Activated naive CD4-positive, alpha-beta T cell treated with anti-CD3 and anti-CD28 coated beads for 36 hours (primary cell): ENCODE measurements at regions not wholly inside any gene's neighbourhood (a gene's known extent, or its start where the extent isn't known, plus 50 kb on each side); places are given as distances from the start of the nearest gene placed in this dataset.

Source experiments
- CTCF ChIA-PET: fragments of 350-600 bp; sonication (Branson Sonifier 250); formaldehyde crosslinking; loops from one replicate; lab custom pipeline; 2021; ENCODE audit warnings: antibody characterized with exemption; lab: Charles Lee
- DNase-seq: peaks from one replicate; pipeline ENCODE4 v3.0.0-alpha.2; 2020
- H3K27ac Mint-ChIP-seq: one replicate; pipeline ENCODE4 v1.8.0; 2021; ENCODE audit warnings: mild to moderate bottlenecking, mixed read lengths
- H3K27me3 Mint-ChIP-seq: one replicate; pipeline ENCODE4 v1.8.0; 2021; ENCODE audit warnings: low read depth, mixed read lengths
- H3K36me3 Mint-ChIP-seq: one replicate; pipeline ENCODE4 v1.8.0; 2021; ENCODE audit warnings: low read depth, mixed read lengths
- H3K4me1 Mint-ChIP-seq: one replicate; pipeline ENCODE4 v1.8.0; 2021; ENCODE audit warnings: low read depth, mixed read lengths
- H3K4me3 Mint-ChIP-seq: one replicate; pipeline ENCODE4 v1.8.0; 2021; ENCODE audit warnings: mild to moderate bottlenecking, moderate library complexity, mixed read lengths
- H3K9me3 Mint-ChIP-seq: one replicate; pipeline ENCODE4 v1.8.0; 2021; ENCODE audit warnings: mixed read lengths
- intact Hi-C: fragments of 100-400 bp; cut with micrococcal nuclease; formaldehyde crosslinking; loops from one replicate; pipeline ENCODE4 v1.15.1; 2023

DNA sequence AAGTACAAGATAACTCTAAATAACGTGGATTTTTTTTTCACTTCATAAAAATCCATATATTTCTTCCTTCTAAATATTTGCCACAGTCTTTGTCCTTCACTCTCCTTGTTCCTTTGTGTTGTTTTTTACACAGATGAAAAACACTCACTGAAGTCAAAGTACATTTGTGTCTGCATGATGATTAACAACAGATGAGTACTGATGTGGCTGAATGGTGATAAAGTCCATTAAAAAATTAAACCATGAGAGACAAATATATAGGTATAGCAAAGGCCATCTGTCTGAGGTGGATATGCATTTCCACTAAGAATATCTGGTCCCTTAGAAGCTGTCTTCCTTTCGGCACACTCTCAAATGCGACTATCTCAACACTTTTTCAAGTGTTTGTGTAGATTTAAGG, 317.5 kb upstream of the MCTP2 start:
- H3K4me3 Mint-ChIP-seq, result no peak overlapping the region
- no peaks in the 10 kb centered on the region for H3K36me3 Mint-ChIP-seq
- DNase-seq, result no peak
- CTCF ChIA-PET, result no interaction called here
- H3K27me3 Mint-ChIP-seq, result peaks cover 13% of the 10 kb centered on the region
- H3K27ac Mint-ChIP-seq, result no peak overlapping the region
- H3K9me3 Mint-ChIP-seq, result no peaks in the 10 kb centered on the region
- intact Hi-C loops, result no loop called here
- H3K4me1 Mint-ChIP-seq, result no peaks in the 10 kb centered on the region

GRCh38 chr15:93913310-93913709, 318.1 kb upstream of the MCTP2 start:
- Mint-ChIP-seq H3K9me3 (no peaks in the 10 kb centered on the region), H3K27me3 (peaks cover 10% of the 10 kb centered on the region), H3K36me3 (no peaks in the 10 kb centered on the region)

GRCh38 chr15:93900476-93901400, 330.6 kb upstream of the MCTP2 start:
- Mint-ChIP-seq H3K27me3 (no peaks in the 10 kb centered on the region), H3K4me3 (no peak overlapping the region), H3K9me3 (no peaks in the 10 kb centered on the region), H3K27ac (no peak overlapping the region), H3K4me1 (no peaks in the 10 kb centered on the region), H3K36me3 (no peaks in the 10 kb centered on the region)
- no peak for DNase-seq
- intact Hi-C loops, result no loop called here
- CTCF ChIA-PET, result interaction anchor here (0.6 kb wide), 1 partner anchor 78 kb away, joined by 6 read pairs; no protein-coding TSS in a partner anchor

More at GRCh38 chr15:93913310-93913709, 318.1 kb upstream of the MCTP2 start:
- no peak overlapping the region for H3K27ac Mint-ChIP-seq
- intact Hi-C loops, result no loop called here
- H3K4me1 Mint-ChIP-seq, result no peaks in the 10 kb centered on the region
- H3K4me3 Mint-ChIP-seq, result no peak overlapping the region
- DNase-seq, result no peak
- CTCF ChIA-PET, result no interaction called here

DNA sequence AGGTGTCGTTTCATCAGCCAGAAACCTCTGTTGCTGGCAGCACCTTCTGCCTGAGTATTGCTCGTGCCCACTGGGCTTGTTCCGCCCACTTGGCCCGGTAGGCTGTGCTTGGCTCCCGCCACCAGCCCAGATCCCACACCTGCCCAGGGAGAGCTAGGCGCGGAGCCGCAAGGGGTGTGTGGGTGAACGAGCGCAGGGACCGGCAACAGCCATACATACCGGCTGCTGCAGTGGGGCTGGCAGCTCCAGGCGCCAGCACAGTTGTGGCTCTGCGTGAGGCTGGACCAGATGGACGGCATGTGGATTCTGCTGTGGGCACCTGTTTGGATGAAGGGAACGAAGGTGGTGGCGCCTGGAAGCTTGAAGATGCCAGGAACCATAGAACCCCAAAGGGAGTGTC, 331.5 kb upstream of the MCTP2 start:
- Mint-ChIP-seq H3K4me3 (no peak overlapping the region), H3K4me1 (no peaks in the 10 kb centered on the region)

DNA sequence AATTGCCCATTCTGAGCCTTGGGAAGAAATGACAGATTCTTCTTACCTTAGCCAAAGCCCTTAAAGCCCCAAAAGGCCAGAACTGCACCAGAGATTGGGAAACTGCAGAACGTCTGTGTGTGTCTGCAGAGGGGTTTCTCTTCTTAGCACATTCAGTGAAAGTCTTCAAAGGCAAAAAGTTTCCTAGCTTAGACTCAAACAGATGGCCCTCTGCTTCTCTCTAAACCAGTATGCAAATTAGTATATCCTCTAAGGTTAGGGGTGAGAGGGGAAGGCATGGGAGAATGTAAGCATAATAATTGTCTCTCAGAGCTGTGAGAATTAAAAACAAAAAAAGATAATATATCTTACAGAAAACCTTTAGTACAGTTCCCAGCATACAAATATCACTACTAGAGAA, 334.0 kb upstream of the MCTP2 start:
- H3K27ac Mint-ChIP-seq, result no peak overlapping the region
- H3K27me3 Mint-ChIP-seq, result no peaks in the 10 kb centered on the region

More for the DNA sequence above, 331.5 kb upstream of the MCTP2 start:
- no peaks in the 10 kb centered on the region for H3K9me3 Mint-ChIP-seq
- no peaks in the 10 kb centered on the region for H3K27me3 Mint-ChIP-seq
- no peak for DNase-seq
- intact Hi-C loops, result no loop called here
- CTCF ChIA-PET, result no interaction called here
- H3K27ac Mint-ChIP-seq, result no peak overlapping the region
- H3K36me3 Mint-ChIP-seq, result no peaks in the 10 kb centered on the region

GRCh38 chr15:93895976-93896770, 335.2 kb upstream of the MCTP2 start:
- DNase-seq, result no peak
- intact Hi-C loops, result no loop called here
- CTCF ChIA-PET, result no interaction called here
- Mint-ChIP-seq H3K27me3 (no peaks in the 10 kb centered on the region), H3K9me3 (no peaks in the 10 kb centered on the region), H3K4me1 (no peaks in the 10 kb centered on the region), H3K36me3 (no peaks in the 10 kb centered on the region), H3K4me3 (no peak overlapping the region), H3K27ac (no peak overlapping the region)

More for the DNA sequence above, 334.0 kb upstream of the MCTP2 start:
- Mint-ChIP-seq H3K36me3 (no peaks in the 10 kb centered on the region), H3K4me3 (no peak overlapping the region), H3K4me1 (no peaks in the 10 kb centered on the region), H3K9me3 (no peaks in the 10 kb centered on the region)
- intact Hi-C loops, result no loop called here
- CTCF ChIA-PET, result no interaction called here
- DNase-seq, result no peak

- Mint-ChIP-seq H3K9me3 (no peaks in the 10 kb centered on the region), H3K27ac (no peak overlapping the region), H3K4me3 (no peak overlapping the region), H3K36me3 (no peaks in the 10 kb centered on the region), H3K27me3 (no peaks in the 10 kb centered on the region), H3K4me1 (no peaks in the 10 kb centered on the region)
- no peak for DNase-seq
- CTCF ChIA-PET, result no interaction called here
- intact Hi-C loops, result no loop called here
These were observed 336.8 kb upstream of the MCTP2 start for GRCh38 chr15:93894438-93895036.

GRCh38 chr15:93887151-93887550, 344.2 kb upstream of the MCTP2 start:
- Mint-ChIP-seq H3K36me3 (no peaks in the 10 kb centered on the region), H3K4me1 (no peaks in the 10 kb centered on the region), H3K4me3 (no peak overlapping the region), H3K9me3 (no peaks in the 10 kb centered on the region), H3K27ac (no peak overlapping the region), H3K27me3 (peaks cover 2% of the 10 kb centered on the region)
- no peak for DNase-seq
- CTCF ChIA-PET, result interaction anchor here (0.5 to 0.6 kb wide), 2 partner anchors 409 to 800 kb away, joined by 4 to 6 read pairs; no protein-coding TSS in a partner anchor
- intact Hi-C loops, result no loop called here

DNA sequence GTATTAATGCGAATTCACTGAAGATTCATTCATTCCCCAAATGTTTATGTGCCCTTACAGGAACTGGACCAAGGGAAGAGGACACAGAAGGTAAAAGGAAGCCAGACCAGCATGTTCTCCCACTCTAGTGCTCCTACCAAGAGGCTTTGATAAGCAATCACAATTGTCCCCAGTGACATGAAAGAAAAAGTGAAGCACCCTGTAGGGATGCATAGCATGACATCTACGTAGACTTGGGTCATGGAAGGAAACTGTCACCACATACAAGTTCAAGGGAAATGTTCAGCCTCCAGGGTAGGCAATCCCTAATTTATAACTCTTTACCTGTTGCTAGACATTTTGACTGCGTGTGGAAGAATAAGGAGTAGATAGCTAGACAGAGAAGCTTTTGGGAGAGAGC, 348.6 kb upstream of the MCTP2 start:
- DNase-seq, result no peak
- Mint-ChIP-seq H3K36me3 (no peaks in the 10 kb centered on the region), H3K27ac (no peak overlapping the region), H3K27me3 (peaks cover 2% of the 10 kb centered on the region), H3K4me1 (no peaks in the 10 kb centered on the region), H3K4me3 (no peak overlapping the region), H3K9me3 (no peaks in the 10 kb centered on the region)
- CTCF ChIA-PET, result no interaction called here
- intact Hi-C loops, result no loop called here

GRCh38 chr15:93882141-93882540, 349.2 kb upstream of the MCTP2 start:
- no peak overlapping the region for H3K27ac Mint-ChIP-seq
- no peaks in the 10 kb centered on the region for H3K9me3 Mint-ChIP-seq
- intact Hi-C loops, result no loop called here
- no peak for DNase-seq
- H3K4me3 Mint-ChIP-seq, result no peak overlapping the region
- H3K27me3 Mint-ChIP-seq, result peaks cover 2% of the 10 kb centered on the region
- no peaks in the 10 kb centered on the region for H3K4me1 Mint-ChIP-seq
- no peaks in the 10 kb centered on the region for H3K36me3 Mint-ChIP-seq
- CTCF ChIA-PET, result no interaction called here

- H3K9me3 Mint-ChIP-seq, result no peaks in the 10 kb centered on the region
- H3K4me3 Mint-ChIP-seq, result no peak overlapping the region
- CTCF ChIA-PET, result no interaction called here
- no peak for DNase-seq
- intact Hi-C loops, result no loop called here
- no peak overlapping the region for H3K27ac Mint-ChIP-seq
- H3K4me1 Mint-ChIP-seq, result no peaks in the 10 kb centered on the region
- no peaks in the 10 kb centered on the region for H3K36me3 Mint-ChIP-seq
- peaks cover 2% of the 10 kb centered on the region for H3K27me3 Mint-ChIP-seq
These were observed 350.1 kb upstream of the MCTP2 start for GRCh38 chr15:93881310-93881709.

DNA sequence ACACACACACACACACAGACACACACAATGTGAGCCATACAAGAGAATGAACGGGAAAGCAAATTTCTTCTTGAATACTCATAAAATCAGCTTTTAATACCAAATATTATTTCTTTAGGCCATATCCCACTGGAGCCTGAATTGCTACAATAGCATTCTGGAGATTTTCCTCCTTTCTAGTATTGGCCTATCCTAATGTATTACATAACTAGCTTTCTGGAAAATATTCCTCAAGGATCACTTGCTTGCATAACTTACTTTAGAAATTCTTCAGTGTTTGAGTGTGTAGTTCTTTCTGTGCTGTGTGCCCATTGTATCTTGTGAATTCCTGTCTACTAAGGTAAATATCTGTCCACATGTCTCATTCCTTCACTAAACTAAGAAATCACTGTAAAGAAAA, 351.0 kb upstream of the MCTP2 start:
- Mint-ChIP-seq H3K27ac (no peak overlapping the region), H3K27me3 (peaks cover 2% of the 10 kb centered on the region), H3K36me3 (no peaks in the 10 kb centered on the region), H3K4me1 (no peaks in the 10 kb centered on the region), H3K9me3 (no peaks in the 10 kb centered on the region), H3K4me3 (no peak overlapping the region)
- intact Hi-C loops, result no loop called here
- no peak for DNase-seq
- CTCF ChIA-PET, result no interaction called here
